ENCODE measurements at regions not wholly inside any gene's neighbourhood (a gene's known extent, or its start where the extent isn't known, plus 50 kb on each side); places are given as distances from the start of the nearest gene placed in this dataset.

DNA sequence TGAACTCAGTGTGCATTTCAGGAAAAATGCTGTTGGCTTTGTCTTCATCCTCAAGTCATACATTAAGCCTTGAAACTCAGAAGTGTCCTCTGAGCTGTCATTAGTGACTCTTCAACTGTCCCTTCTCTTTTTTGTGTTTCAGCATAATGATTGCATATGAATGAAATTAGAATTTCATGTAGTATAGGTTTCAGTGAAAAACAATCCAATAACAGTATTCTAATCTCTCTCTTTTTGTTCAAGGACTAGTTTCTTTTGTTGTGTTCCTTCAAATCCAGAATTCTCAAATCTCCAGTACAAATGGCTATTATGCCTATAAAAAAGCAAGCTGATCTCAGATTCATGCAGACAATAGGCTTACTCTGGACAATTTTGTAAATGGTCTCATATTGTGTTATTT, 133.5 kb downstream of the QPCT start:
- Histone ChIP-seq H3K9me3 (no peaks in the 10 kb centered on the region), H3K4me3 (no peak overlapping the region), H3K27me3 (peaks cover 0 to 31% (median 0%) of the 10 kb centered on the region in 4 donors), H3K36me3 (no peaks in the 10 kb centered on the region), H3K4me1 (peaks cover 0 to 4% (median 0%) of the 10 kb centered on the region in 3 donors), H3K27ac (no peak overlapping the region)
- no peak for DNase-seq
- intact Hi-C loops (cut with DNase I): no loop called here
- TF ChIP-seq POLR2A (IDR thresholded peaks at IDR 0.05) (no peak), CTCF (IDR thresholded peaks at IDR 0.05) (no peak)

DNA sequence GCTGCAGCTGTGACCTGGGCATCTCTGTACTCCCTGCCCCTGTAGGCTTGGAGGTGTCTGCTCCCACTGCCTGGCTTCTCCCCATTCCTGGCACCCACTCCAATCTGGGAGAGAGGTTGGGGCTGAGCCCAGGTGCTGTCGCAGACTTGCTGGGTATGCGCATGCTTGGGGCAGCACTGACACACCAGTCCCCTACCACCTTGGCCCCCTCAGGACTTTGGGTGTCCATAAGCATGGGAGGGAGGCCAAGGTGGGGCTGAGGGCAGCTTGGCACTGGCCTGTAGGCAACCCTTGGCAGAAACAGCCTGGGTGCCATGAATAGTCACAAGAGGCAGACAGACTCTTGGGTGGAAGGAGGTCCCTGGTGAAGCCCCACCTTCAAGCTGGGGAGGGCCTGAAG, 136.8 kb downstream of the QPCT start:
- no peak overlapping the region for H3K4me3 ChIP-seq
- intact Hi-C loops (cut with DNase I): no loop called here
- no peaks in the 10 kb centered on the region for H3K9me3 ChIP-seq
- no peak overlapping the region for H3K27ac ChIP-seq
- H3K36me3 ChIP-seq: no peaks in the 10 kb centered on the region
- TF ChIP-seq CTCF (IDR thresholded peaks at IDR 0.05): no peak
- TF ChIP-seq POLR2A (IDR thresholded peaks at IDR 0.05): no peak
- no peak for DNase-seq
- WGBS, 2 donors: no CpG with 5 or more reads among the region's 2 CpGs
- no peaks in the 10 kb centered on the region for H3K4me1 ChIP-seq
- peaks cover 0 to 24% (median 0%) of the 10 kb centered on the region in 4 donors for H3K27me3 ChIP-seq

DNA sequence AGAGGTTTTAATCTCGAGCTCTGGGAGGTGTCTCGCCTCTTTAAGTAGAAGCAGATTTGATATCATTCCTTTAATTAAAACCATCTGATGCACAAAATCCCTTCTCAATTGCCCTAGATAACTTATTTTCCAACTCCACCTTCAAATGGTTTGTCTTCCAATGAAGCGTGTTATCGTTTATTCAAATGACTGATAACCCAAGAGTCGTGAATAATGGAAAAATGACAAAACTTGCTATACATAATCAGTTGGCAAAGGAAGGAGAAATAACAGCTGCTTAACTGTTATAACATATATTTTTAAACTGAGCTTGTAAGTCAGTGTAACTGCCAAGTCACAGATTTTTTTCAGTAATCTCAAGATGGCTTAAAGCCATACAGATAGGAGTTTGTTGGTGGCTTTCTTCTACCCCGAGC, 144.6 kb downstream of the QPCT start:
- intact Hi-C loops (cut with DNase I): no loop called here
- Histone ChIP-seq H3K36me3 (no peaks in the 10 kb centered on the region), H3K4me1 (no peaks in the 10 kb centered on the region), H3K9me3 (no peaks in the 10 kb centered on the region), H3K27me3 (peaks cover 0 to 33% (median 0%) of the 10 kb centered on the region in 4 donors), H3K27ac (no peak overlapping the region), H3K4me3 (no peak overlapping the region)
- TF ChIP-seq CTCF (IDR thresholded peaks at IDR 0.05): no peak
- TF ChIP-seq POLR2A (IDR thresholded peaks at IDR 0.05): no peak
- DNase-seq: no peak
- WGBS, 2 donors: 39 to 45% methylated on average over 6 of the region's 6 CpGs

DNA sequence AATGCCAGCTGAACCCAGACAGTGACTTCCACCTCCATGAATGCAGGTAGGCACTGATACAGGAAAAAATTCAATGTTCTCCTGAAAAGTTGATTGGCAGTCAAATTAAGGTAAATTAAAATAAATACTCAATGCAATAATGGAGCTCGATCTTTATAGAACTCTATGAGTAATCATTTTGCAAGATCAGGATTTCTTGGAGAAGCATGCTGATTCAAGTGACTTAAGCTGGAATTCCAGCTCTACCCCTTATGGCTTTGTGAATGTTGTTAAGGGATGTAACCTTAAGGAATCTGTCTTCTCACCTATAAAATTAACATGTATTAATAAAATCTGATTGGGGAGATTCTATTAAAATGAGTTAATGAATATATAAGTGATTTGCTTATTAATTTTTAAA, 145.1 kb downstream of the QPCT start:
- no peaks in the 10 kb centered on the region for H3K36me3 ChIP-seq
- WGBS, 2 donors: 29 to 48% methylated on average over 1 of the region's 1 CpG
- intact Hi-C loops (cut with DNase I): no loop called here
- no peak overlapping the region for H3K4me3 ChIP-seq
- no peaks in the 10 kb centered on the region for H3K9me3 ChIP-seq
- H3K27me3 ChIP-seq: peaks cover 0 to 33% (median 0%) of the 10 kb centered on the region in 4 donors
- no peak for DNase-seq
- TF ChIP-seq CTCF (IDR thresholded peaks at IDR 0.05): no peak
- no peak for TF ChIP-seq POLR2A (IDR thresholded peaks at IDR 0.05)
- no peaks in the 10 kb centered on the region for H3K4me1 ChIP-seq
- H3K27ac ChIP-seq: no peak overlapping the region

GRCh38 chr2:37493425-37493824, 149.0 kb downstream of the QPCT start:
- no peak overlapping the region for H3K27ac ChIP-seq
- 87% methylated on average over 3 of the region's 3 CpGs for WGBS, 2 donors
- no peaks in the 10 kb centered on the region for H3K36me3 ChIP-seq
- H3K27me3 ChIP-seq: peaks cover 0 to 16% (median 0%) of the 10 kb centered on the region in 4 donors
- H3K9me3 ChIP-seq: no peaks in the 10 kb centered on the region
- TF ChIP-seq POLR2A (IDR thresholded peaks at IDR 0.05) (no peak), CTCF (IDR thresholded peaks at IDR 0.05) (no peak)
- intact Hi-C loops (cut with DNase I): no loop called here
- no peak for DNase-seq
- H3K4me1 ChIP-seq: no peaks in the 10 kb centered on the region
- no peak overlapping the region for H3K4me3 ChIP-seq
